ENCODE measurements at regions not wholly inside any gene's neighbourhood (a gene's known extent, or its start where the extent isn't known, plus 50 kb on each side); places are given as distances from the start of the nearest gene placed in this dataset.
"Not testable (repeated sequence)": the region's sequence is repeated elsewhere in the genome, so short reads cannot be mapped to it uniquely, and the experiment has no call there.

GRCh38 chr10:60564475-60564874 is 174.8 kb upstream of the ANK3 start:
- no peak for DNase-seq

- DNase-seq: no peak
These were observed 170.8 kb upstream of the ANK3 start for GRCh38 chr10:60560451-60560850.

GRCh38 chr10:60555700-60556099 is 166.0 kb upstream of the ANK3 start:
- no peak for DNase-seq

GRCh38 chr10:60549686-60550085 is 160.0 kb upstream of the ANK3 start:
- no peak for DNase-seq

- no peak for DNase-seq
These were observed 153.0 kb upstream of the ANK3 start for GRCh38 chr10:60542657-60543056.

GRCh38 chr10:60541451-60541850 is 151.8 kb upstream of the ANK3 start:
- DNase-seq: no peak

- no peak for DNase-seq
These were observed 148.0 kb upstream of the ANK3 start for GRCh38 chr10:60537697-60538096.

- no peak for DNase-seq
These were observed 146.9 kb upstream of the ANK3 start for GRCh38 chr10:60536529-60537114.

GRCh38 chr10:60535427-60535826 is 145.8 kb upstream of the ANK3 start:
- DNase-seq: no peak

- no peak for DNase-seq
These were observed 145.2 kb upstream of the ANK3 start for GRCh38 chr10:60534761-60535389.

GRCh38 chr10:60532696-60533468 is 143.2 kb upstream of the ANK3 start:
- DNase-seq: no peak

- DNase-seq: no peak
These were observed 141.3 kb upstream of the ANK3 start for GRCh38 chr10:60531006-60531405.

- DNase-seq: no peak
These were observed 138.0 kb upstream of the ANK3 start for GRCh38 chr10:60527676-60528075.

- no peak for DNase-seq
These were observed 136.3 kb upstream of the ANK3 start for GRCh38 chr10:60525716-60526585.

GRCh38 chr10:60524541-60524940 is 134.9 kb upstream of the ANK3 start:
- DNase-seq: no peak

GRCh38 chr10:60523371-60523770 is 133.7 kb upstream of the ANK3 start:
- not testable (repeated sequence) for DNase-seq

- DNase-seq: no peak
These were observed 132.9 kb upstream of the ANK3 start for GRCh38 chr10:60522617-60523016.

GRCh38 chr10:60521974-60522405 is 132.3 kb upstream of the ANK3 start:
- DNase-seq: no peak

- DNase-seq: no peak
These were observed 129.1 kb upstream of the ANK3 start for GRCh38 chr10:60518745-60519144.

GRCh38 chr10:60517805-60518204 is 128.1 kb upstream of the ANK3 start:
- DNase-seq: no peak

GRCh38 chr10:60513281-60513680 is 123.6 kb upstream of the ANK3 start:
- DNase-seq: no peak

- no peak for DNase-seq
These were observed 122.0 kb upstream of the ANK3 start for GRCh38 chr10:60511477-60512229.

Data from SIG-M5 (cell line).